HG02973 (cell line): ENCODE measurements at regions not wholly inside any gene's neighbourhood (a gene's known extent, or its start where the extent isn't known, plus 50 kb on each side); places are given as distances from the start of the nearest gene placed in this dataset.
"Not testable (repeated sequence)": the region's sequence is repeated elsewhere in the genome, so short reads cannot be mapped to it uniquely, and the experiment has no call there.

Experiments used
- ATAC-seq: cut with Tn5 transposase; IDR thresholded peaks from one replicate; pipeline ENCODE4 v1.9.1; 2021; ENCODE audit warnings: moderate library complexity; ENCODE audit not compliant: unreplicated experiment

- ATAC-seq, result not testable (repeated sequence)
Measured at GRCh38 chr7:153976745-153977144, 75.5 kb upstream of the DPP6 start.

DNA sequence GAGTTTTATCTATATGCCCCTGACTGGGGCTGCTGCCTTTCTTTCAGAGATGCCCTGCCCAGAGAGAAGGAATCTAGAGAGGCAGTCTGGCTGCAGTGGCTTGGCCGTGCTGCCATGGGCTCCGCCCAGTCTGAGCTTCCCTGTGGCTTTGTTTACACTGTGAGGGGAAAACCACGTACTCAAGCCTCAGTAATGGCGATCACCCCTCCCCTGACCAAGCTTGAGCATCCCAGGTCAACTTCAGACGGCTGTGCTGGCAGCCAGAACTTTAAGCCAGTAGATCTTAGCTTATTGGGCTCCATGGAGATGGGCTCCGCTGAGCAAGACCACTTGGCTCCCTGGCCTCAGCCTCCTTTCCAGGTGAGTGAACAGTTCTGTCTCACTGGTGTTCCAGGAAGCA, 69.0 kb upstream of the DPP6 start:
- ATAC-seq, result not testable (repeated sequence)

GRCh38 chr7:153989066-153989627, 63.1 kb upstream of the DPP6 start:
- ATAC-seq, result not testable (repeated sequence)

DNA sequence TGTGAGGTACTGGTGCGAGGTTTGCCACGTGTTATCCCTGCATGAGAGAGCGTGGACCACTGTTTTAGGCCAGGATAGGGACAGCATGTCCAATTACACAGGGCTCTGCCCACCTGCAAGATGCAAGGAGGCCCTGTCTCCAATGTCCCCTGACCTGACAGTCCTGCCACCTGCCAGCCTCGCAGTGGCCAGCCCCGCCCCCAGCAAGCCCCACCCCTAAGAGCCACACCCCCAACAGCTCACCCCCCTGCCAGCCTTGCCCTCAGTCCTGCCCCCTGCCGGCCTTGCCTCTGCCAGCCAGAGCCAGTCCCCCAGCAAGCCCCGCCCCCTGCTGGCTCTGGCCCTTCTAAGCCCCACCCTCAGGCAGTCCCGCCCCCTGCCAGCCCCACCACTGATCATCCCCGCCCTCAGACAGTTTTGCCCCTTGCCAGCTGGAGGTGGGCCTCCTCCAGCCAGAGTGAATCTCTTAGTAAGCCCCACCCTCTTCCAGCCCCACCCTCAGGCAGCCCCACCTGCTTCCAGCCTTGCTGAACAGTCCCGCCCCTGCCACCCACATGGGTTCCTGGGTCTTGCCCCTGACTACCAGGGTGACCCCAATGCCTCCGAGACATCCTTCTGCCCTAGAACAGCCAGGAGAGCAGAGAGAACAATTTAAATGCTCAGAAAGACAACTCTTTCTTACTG, 62.3 kb upstream of the DPP6 start:
- not testable (repeated sequence) for ATAC-seq

GRCh38 chr7:153991471-153991870, 60.7 kb upstream of the DPP6 start:
- not testable (repeated sequence) for ATAC-seq

DNA sequence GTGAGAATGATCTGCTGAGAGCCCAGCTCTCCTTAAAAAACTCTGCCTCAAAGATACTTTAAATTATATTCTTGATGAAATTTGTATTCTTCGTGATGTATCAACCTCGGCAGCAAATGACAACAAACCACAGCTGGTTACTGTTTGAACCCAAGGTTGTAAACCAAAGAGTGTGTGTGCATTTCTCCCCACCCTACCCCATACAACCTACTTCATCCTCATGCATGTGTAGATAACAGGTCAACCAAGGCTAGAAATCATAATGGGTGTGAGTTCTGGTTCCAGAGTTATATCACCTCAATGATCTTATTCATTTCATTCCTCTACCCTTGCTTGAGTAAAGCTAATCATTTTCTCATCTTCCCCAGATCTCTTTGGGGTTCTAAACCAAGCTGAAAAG, 58.8 kb upstream of the DPP6 start:
- ATAC-seq, result not testable (repeated sequence)

GRCh38 chr7:153998896-153999295, 53.3 kb upstream of the DPP6 start:
- ATAC-seq, result not testable (repeated sequence)
